ENCODE measurements at regions not wholly inside any gene's neighbourhood (a gene's known extent, or its start where the extent isn't known, plus 50 kb on each side); places are given as distances from the start of the nearest gene placed in this dataset.

- TF ChIP-seq CTCF (IDR thresholded peaks at IDR 0.05) (no peak), POLR2A (IDR thresholded peaks at IDR 0.05) (no peak), POLR2AphosphoS5 (IDR thresholded peaks at IDR 0.05) (no peak), EP300 (IDR thresholded peaks at IDR 0.05) (no peak)
These were observed 91.5 kb downstream of the LYZL2 start for GRCh38 chr10:30538086-30538485.
